ENCODE measurements at regions not wholly inside any gene's neighbourhood (a gene's known extent, or its start where the extent isn't known, plus 50 kb on each side); places are given as distances from the start of the nearest gene placed in this dataset.

- in situ Hi-C loops (cut with HindIII; ENCODE audit: low pct_unique_long_range_greater_than_20kb, low sequenced_read_pairs): no loop called here
- TF ChIP-seq JUND (IDR thresholded peaks at IDR 0.05; ENCODE audit: low read depth): no peak
- no peak for DNase-seq (ENCODE audit: low read depth in 1 of 2, low spot score in 1 of 2)
Measured at GRCh38 chr2:164109006-164109405, 373.2 kb upstream of the FIGN start.

GRCh38 chr2:164103271-164103670 lies 367.5 kb upstream of the FIGN start:
- peak in 1 of 2 experiments; percentile 41 for DNase-seq (ENCODE audit: low read depth in 1 of 2, low spot score in 1 of 2)
- TF ChIP-seq JUND (IDR thresholded peaks at IDR 0.05; ENCODE audit: low read depth): no peak
- in situ Hi-C loops (cut with HindIII; ENCODE audit: low pct_unique_long_range_greater_than_20kb, low sequenced_read_pairs): no loop called here

GRCh38 chr2:164102366-164102765 lies 366.6 kb upstream of the FIGN start:
- TF ChIP-seq JUND (IDR thresholded peaks at IDR 0.05; ENCODE audit: low read depth): no peak
- in situ Hi-C loops (cut with HindIII; ENCODE audit: low pct_unique_long_range_greater_than_20kb, low sequenced_read_pairs): no loop called here
- DNase-seq (ENCODE audit: low read depth in 1 of 2, low spot score in 1 of 2): no peak

- DNase-seq (ENCODE audit: low read depth in 1 of 2, low spot score in 1 of 2): no peak
- in situ Hi-C loops (cut with HindIII; ENCODE audit: low pct_unique_long_range_greater_than_20kb, low sequenced_read_pairs): no loop called here
- no peak for TF ChIP-seq JUND (IDR thresholded peaks at IDR 0.05; ENCODE audit: low read depth)
Measured at GRCh38 chr2:164091673-164092072, 355.9 kb upstream of the FIGN start.

- TF ChIP-seq JUND (IDR thresholded peaks at IDR 0.05; ENCODE audit: low read depth): no peak
- in situ Hi-C loops (cut with HindIII; ENCODE audit: low pct_unique_long_range_greater_than_20kb, low sequenced_read_pairs): no loop called here
- DNase-seq (ENCODE audit: low read depth in 1 of 2, low spot score in 1 of 2): no peak
Measured at GRCh38 chr2:164090533-164090932, 354.7 kb upstream of the FIGN start.

GRCh38 chr2:164084066-164084465 lies 348.3 kb upstream of the FIGN start:
- no peak for DNase-seq (ENCODE audit: low read depth in 1 of 2, low spot score in 1 of 2)
- in situ Hi-C loops (cut with HindIII; ENCODE audit: low pct_unique_long_range_greater_than_20kb, low sequenced_read_pairs): no loop called here
- TF ChIP-seq JUND (IDR thresholded peaks at IDR 0.05; ENCODE audit: low read depth): no peak

- in situ Hi-C loops (cut with HindIII; ENCODE audit: low pct_unique_long_range_greater_than_20kb, low sequenced_read_pairs): no loop called here
- no peak for DNase-seq (ENCODE audit: low read depth in 1 of 2, low spot score in 1 of 2)
- no peak for TF ChIP-seq JUND (IDR thresholded peaks at IDR 0.05; ENCODE audit: low read depth)
Measured at GRCh38 chr2:164080486-164080885, 344.7 kb upstream of the FIGN start.

- no peak for DNase-seq (ENCODE audit: low read depth in 1 of 2, low spot score in 1 of 2)
- TF ChIP-seq JUND (IDR thresholded peaks at IDR 0.05; ENCODE audit: low read depth): no peak
- in situ Hi-C loops (cut with HindIII; ENCODE audit: low pct_unique_long_range_greater_than_20kb, low sequenced_read_pairs): no loop called here
Measured at GRCh38 chr2:164079258-164079657, 343.4 kb upstream of the FIGN start.

- in situ Hi-C loops (cut with HindIII; ENCODE audit: low pct_unique_long_range_greater_than_20kb, low sequenced_read_pairs): no loop called here
- DNase-seq (ENCODE audit: low read depth in 1 of 2, low spot score in 1 of 2): no peak
- no peak for TF ChIP-seq JUND (IDR thresholded peaks at IDR 0.05; ENCODE audit: low read depth)
Measured at GRCh38 chr2:164078421-164078820, 342.6 kb upstream of the FIGN start.

GRCh38 chr2:164073101-164074074 lies 337.6 kb upstream of the FIGN start:
- no peak for TF ChIP-seq JUND (IDR thresholded peaks at IDR 0.05; ENCODE audit: low read depth)
- in situ Hi-C loops (cut with HindIII; ENCODE audit: low pct_unique_long_range_greater_than_20kb, low sequenced_read_pairs): no loop called here
- DNase-seq (ENCODE audit: low read depth in 1 of 2, low spot score in 1 of 2): no peak

GRCh38 chr2:164069540-164069939 lies 333.7 kb upstream of the FIGN start:
- in situ Hi-C loops (cut with HindIII; ENCODE audit: low pct_unique_long_range_greater_than_20kb, low sequenced_read_pairs): no loop called here
- DNase-seq (ENCODE audit: low read depth in 1 of 2, low spot score in 1 of 2): no peak
- TF ChIP-seq JUND (IDR thresholded peaks at IDR 0.05; ENCODE audit: low read depth): no peak

- in situ Hi-C loops (cut with HindIII; ENCODE audit: low pct_unique_long_range_greater_than_20kb, low sequenced_read_pairs): no loop called here
- TF ChIP-seq JUND (IDR thresholded peaks at IDR 0.05; ENCODE audit: low read depth): no peak
- DNase-seq (ENCODE audit: low read depth in 1 of 2, low spot score in 1 of 2): no peak
Measured at GRCh38 chr2:164068063-164068462, 332.3 kb upstream of the FIGN start.

- in situ Hi-C loops (cut with HindIII; ENCODE audit: low pct_unique_long_range_greater_than_20kb, low sequenced_read_pairs): no loop called here
- no peak for TF ChIP-seq JUND (IDR thresholded peaks at IDR 0.05; ENCODE audit: low read depth)
- no peak for DNase-seq (ENCODE audit: low read depth in 1 of 2, low spot score in 1 of 2)
Measured at GRCh38 chr2:164066095-164066494, 330.3 kb upstream of the FIGN start.

All from T47D (cell line).